GM21381 (cell line): ENCODE measurements at regions not wholly inside any gene's neighbourhood (a gene's known extent, or its start where the extent isn't known, plus 50 kb on each side); places are given as distances from the start of the nearest gene placed in this dataset.

Source experiments
- ATAC-seq: cut with Tn5 transposase; IDR thresholded peaks from one replicate; pipeline ENCODE4 v1.9.1; 2021; ENCODE audit warnings: mild to moderate bottlenecking, moderate library complexity; ENCODE audit not compliant: unreplicated experiment

GRCh38 chr2:134136731-134137130 lies 117.1 kb upstream of the MGAT5 start:
- ATAC-seq: no peak

GRCh38 chr2:134137182-134137611 lies 116.7 kb upstream of the MGAT5 start:
- ATAC-seq: no peak

DNA sequence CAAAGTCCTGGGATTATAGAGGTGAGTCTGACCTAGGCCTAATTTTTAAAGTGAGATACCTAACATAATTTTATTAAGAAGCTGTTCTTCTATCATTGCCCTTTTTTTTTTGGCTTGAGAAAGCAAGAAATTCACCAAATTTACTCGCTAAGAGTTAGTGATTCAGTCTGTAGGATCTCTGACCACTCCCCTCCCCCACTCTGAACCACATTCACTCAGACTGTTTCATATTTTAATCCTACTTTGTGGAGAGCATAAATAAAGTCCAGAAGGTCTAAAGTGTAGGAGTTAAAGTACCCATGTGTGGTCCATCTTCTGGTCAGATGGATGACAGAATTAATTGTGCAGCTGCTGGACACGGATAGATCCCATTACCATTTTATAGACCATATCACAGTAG lies 115.8 kb upstream of the MGAT5 start:
- no peak for ATAC-seq

DNA sequence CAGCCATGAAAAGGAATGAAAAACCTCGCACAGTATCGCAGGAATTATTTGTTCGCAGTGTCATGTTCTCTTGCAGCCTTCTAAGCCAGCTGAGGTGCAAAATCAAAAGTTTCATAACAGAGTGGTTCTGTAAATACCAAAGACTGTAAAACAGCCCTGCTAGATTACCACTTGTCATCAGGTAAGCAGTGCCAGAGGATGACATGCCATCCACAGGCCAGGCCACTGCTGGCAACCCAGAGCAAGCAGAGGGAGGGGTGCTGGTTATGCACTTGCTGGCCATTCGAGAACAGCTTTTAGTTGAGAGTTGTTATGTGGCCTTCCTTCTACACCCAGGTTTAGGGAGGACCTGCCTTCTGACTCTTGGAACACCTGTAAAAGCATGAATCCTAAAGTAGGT lies 114.3 kb upstream of the MGAT5 start:
- ATAC-seq: no peak

DNA sequence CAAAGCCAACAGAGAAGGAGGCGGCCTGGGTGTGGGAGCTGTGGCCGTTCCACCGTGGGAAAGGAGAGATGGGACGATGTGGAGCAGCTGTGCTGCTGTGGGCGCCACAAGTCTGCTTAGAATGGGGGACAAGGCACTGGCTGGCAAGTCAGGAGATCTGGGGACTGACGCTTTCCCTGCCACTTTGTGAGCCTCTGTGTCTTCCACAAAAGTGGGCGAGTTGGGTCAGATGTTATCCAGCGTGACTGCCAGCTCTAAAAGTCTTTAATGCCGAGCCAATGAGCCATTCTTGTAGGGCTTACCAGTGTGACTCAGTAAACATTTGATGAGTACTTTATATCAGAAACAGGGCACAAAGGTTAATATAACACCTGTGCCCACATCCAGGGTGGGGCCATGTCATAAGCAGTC lies 113.6 kb upstream of the MGAT5 start:
- ATAC-seq: no peak

DNA sequence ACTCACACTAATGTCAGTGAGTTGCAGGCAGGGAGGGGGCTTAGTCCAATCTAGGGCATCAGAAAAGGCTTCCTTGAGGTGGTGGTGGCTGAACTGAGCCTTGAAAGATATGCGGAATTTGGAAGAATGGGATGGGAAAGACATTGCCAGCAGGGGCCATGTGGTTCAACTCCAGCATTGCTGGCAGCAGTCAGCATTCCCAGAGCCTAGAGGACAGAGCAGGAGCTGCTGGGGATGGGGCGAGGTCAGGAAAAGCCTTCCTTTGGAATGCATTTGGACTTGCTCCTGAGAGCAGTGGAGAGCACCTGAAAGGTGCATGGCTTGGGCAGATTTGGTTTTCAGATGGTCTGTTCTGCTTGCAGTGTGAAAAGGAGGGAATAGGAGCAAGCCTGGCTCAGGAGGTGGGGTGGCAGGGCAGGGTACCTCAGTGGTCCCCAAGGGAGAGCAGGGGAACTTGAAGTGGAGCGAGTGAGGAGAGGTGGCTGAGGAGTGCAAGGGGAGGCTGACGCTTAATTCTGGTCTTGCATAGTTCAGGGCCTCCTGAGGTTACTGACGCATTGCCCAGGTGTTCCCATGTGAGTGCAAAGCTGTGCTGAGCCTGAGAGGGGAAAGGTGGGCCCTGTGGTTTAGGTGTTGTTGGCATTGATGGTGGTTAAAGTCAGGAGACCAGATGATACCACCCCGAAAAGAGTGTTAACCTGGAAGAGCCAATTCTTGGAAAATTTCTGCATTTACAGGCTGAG lies 112.1 kb upstream of the MGAT5 start:
- ATAC-seq: no peak

GRCh38 chr2:134142341-134142738 lies 111.5 kb upstream of the MGAT5 start:
- ATAC-seq: no peak

DNA sequence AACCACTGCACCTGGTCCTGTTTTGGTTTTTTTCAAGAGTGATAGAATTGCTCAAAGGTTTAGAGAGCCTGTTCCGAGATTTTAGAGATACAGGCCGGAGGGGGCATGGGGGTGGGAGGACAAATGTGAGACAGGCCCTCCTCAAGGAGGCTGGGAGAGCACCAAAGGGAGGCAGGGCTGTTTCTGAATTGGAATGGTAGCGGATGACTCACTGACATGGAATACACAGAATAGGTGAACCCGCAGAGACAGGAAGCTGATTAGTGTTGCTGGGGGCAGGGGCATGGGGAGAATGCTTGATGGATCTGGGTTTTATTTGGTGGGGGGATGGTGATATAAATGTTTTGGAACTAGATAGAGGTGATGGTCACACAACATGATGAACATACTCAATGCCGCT lies 111.0 kb upstream of the MGAT5 start:
- ATAC-seq: no peak

- no peak for ATAC-seq
These were observed 110.3 kb upstream of the MGAT5 start for GRCh38 chr2:134143568-134143967.

DNA sequence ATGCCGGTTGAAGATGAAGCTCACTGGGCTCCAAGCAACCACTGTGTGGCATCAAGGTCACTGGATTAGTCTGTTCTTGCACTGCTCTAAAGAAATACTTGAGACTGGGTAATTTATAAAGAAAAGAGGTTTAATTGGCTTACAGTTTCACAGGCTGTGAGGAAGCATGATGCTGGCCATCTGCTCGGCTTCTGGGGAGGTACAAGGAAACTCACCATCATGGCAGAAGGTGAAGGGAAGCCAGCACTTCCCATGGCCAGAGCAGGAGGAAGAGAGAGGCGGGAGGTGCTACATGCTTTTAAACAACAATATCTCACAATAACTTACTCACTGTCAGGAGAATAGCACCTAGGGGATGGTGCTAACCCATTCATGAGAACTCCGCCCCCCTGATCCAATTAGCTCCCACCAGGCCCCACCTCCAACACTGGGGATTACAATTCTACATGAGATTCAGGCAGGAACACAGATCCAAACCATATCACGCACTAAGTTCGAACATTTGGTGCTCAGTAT lies 109.7 kb upstream of the MGAT5 start:
- ATAC-seq: no peak

- ATAC-seq: no peak
These were observed 109.2 kb upstream of the MGAT5 start for GRCh38 chr2:134144651-134145050.

DNA sequence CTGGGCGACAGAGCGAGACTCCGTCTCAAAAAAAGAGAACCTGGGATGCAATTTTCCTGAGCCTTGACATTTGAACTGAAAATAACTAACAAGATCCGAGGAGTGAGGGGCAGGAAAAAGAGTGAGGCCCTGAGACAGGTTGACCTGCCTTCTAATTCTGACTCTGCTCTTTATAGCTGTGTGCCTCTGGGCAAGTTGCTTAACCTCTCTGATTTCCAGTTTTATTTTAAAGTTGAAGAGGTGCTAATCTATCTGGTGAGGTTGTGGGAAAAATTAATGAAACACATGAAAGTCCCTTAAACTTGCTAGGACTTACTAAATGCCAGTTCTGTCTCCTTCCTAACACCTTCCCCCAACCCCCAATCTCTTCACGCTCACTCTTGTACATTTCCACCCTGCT lies 108.4 kb upstream of the MGAT5 start:
- no peak for ATAC-seq

- no peak for ATAC-seq
These were observed 107.7 kb upstream of the MGAT5 start for GRCh38 chr2:134146161-134146560.

DNA sequence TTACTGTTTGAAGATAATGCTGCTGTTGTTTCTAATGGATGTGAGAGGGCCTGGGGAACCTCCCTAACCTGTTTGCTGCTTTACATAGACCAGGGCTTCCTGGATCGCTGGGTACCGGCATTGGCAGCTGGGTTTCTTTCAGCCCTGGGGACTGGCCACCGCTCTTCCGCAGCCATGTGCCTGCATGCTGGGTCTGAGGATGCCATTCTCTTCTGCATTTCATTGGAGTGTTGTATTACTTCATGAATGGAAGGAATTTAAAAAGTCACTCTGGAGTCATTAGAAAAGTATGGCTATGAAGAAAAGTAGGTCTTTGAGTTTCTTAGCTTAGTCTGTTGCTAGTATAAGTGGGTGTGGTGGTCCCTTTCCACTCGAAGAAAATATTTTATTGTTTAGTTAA lies 107.3 kb upstream of the MGAT5 start:
- ATAC-seq: no peak

DNA sequence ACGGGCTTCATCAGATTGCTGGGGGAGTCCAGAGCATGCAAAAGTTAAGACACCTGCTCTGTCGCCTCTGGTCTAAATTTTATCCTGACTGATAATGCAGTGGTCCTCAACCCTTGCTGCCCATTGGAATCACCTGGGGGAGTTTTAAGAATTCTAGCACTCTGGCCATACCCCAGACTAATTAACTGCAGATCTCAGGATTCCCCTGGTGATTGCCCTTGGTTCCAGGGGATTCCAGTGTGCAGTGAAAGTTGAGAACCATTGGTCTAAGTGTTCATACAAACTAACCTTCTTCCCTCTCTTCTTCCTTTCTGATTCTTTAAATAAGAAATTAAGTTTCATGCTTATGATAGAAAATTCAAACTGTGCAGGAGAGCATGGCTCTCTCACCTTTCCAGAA lies 105.7 kb upstream of the MGAT5 start:
- ATAC-seq: no peak

DNA sequence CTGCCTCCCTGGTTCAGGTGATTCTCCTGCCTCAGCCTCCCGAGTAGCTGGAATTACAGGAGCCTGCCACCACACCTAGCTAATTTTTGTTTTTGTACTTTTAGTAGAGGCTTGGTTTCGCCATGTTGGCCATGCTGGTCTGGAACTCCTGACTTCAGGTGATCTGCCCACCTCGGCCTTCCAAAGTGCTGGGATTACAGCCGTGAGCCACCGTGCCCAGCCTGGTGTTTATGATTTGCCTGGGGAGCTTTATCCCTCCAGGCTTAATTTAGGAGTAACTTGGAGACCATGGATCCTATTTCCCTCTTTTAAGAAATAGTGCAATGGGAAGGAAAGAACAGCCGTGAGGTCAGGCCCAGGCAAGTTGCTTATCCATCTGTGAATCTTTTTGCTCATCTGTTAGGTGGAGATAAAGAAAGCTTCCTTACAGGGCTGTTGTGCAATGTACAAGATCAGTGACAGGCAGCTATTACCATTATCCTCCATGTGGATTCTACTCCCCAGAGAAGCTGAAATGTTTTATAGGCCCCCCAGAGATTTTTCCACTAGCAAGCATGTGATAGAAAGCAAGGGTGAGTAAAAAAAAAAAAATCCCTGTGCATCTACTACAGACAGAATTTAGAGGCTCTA lies 104.9 kb upstream of the MGAT5 start:
- ATAC-seq: no peak

DNA sequence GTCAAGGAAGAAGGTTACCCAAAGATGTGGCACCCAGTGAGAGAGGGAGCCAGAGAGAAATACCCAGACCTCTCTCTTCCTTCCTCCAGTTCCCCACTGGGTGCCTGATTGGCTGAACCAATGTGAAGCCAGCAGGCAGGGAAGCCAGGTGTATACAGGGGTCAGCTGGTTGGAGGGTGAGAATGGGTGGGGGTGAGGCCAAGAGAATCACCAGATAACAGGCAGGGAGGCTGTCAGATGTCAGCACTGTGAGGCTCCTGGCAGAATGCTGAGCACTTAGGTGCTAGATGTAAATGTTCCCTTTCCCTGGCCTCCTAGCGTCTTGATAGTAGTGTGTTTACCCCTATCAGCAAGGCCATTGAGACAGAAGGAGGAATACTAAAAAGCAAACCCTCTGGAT lies 104.0 kb upstream of the MGAT5 start:
- ATAC-seq: no peak

DNA sequence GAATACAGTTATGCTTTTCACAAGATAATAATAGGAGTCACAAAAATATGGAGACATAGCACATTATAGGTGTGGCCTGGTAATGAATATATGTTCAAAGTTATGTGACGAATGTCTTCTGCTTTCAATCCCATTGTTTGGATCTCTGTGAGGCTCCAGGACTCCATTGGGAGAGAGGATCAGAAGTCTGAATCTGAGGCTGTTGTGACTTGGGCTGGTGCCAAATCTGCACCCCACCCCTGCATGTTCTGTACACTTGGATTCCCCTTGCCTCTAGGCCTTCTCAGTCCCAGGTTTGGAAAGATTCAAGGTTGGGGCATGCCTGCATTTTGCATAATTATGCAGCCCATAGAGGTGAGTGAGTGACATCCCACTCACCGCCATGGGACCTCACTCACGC lies 103.1 kb upstream of the MGAT5 start:
- ATAC-seq: no peak

- ATAC-seq: no peak
These were observed 101.5 kb upstream of the MGAT5 start for GRCh38 chr2:134152045-134153010.

GRCh38 chr2:134153294-134153880 lies 100.5 kb upstream of the MGAT5 start:
- no peak for ATAC-seq

GRCh38 chr2:134154246-134154645 lies 99.6 kb upstream of the MGAT5 start:
- ATAC-seq: peak; percentile 65
